HUES6 (cell line): ENCODE measurements at regions not wholly inside any gene's neighbourhood (a gene's known extent, or its start where the extent isn't known, plus 50 kb on each side); places are given as distances from the start of the nearest gene placed in this dataset.

Experiments
- H3K27ac ChIP-seq: 2 replicates; pipeline ENCODE4 v1.7.0; 2013; ENCODE audit warnings: low read depth, mild to moderate bottlenecking, low read length, inconsistent platforms
- H3K27me3 ChIP-seq: 2 replicates; pipeline ENCODE4 v1.6.1; 2013; ENCODE audit warnings: low read length; ENCODE audit not compliant: control insufficient read depth, insufficient read depth
- H3K36me3 ChIP-seq: 2 replicates; pipeline ENCODE4 v1.6.1; 2013; ENCODE audit warnings: low read length; ENCODE audit not compliant: control insufficient read depth, insufficient read depth
- H3K4me1 ChIP-seq: 2 replicates; pipeline ENCODE4 v1.6.1; 2013; ENCODE audit warnings: low read length; ENCODE audit not compliant: control insufficient read depth, insufficient read depth
- H3K4me3 ChIP-seq: 2 replicates; pipeline ENCODE4 v1.5.1; 2013; ENCODE audit warnings: low read depth, low read length
- H3K9ac ChIP-seq: one replicate; pipeline ENCODE4 v1.6.1; 2013; ENCODE audit warnings: mild to moderate bottlenecking, low read length
- H3K9me3 ChIP-seq: 2 replicates; pipeline ENCODE4 v1.6.1; 2013; ENCODE audit warnings: low read depth, low read length; ENCODE audit not compliant: control insufficient read depth, insufficient read depth

- H3K36me3 ChIP-seq = no peaks in the 10 kb centered on the region
- no peak overlapping the region for H3K27ac ChIP-seq
- H3K27me3 ChIP-seq = no peaks in the 10 kb centered on the region
- H3K4me3 ChIP-seq = no peak overlapping the region
- no peaks in the 10 kb centered on the region; the same call in 1 of the 2 replicates for H3K4me1 ChIP-seq
- H3K9ac ChIP-seq = no peak overlapping the region
- H3K9me3 ChIP-seq = no peaks in the 10 kb centered on the region
Measured at GRCh38 chr4:29565256-29565655, 1154.9 kb upstream of the PCDH7 start.

- no peaks in the 10 kb centered on the region for H3K36me3 ChIP-seq
- H3K4me3 ChIP-seq = no peak overlapping the region
- no peaks in the 10 kb centered on the region for H3K27me3 ChIP-seq
- no peak overlapping the region for H3K27ac ChIP-seq
- no peak overlapping the region for H3K9ac ChIP-seq
- no peaks in the 10 kb centered on the region for H3K9me3 ChIP-seq
- H3K4me1 ChIP-seq = no peaks in the 10 kb centered on the region; the same call in 1 of the 2 replicates
Measured at GRCh38 chr4:29566371-29566770, 1153.8 kb upstream of the PCDH7 start.

- Histone ChIP-seq H3K4me3 (no peak overlapping the region), H3K9ac (no peak overlapping the region), H3K9me3 (no peaks in the 10 kb centered on the region), H3K27ac (no peak overlapping the region), H3K36me3 (no peaks in the 10 kb centered on the region), H3K27me3 (no peaks in the 10 kb centered on the region), H3K4me1 (no peaks in the 10 kb centered on the region; the same call in 1 of the 2 replicates)
Measured at GRCh38 chr4:29571322-29571721, 1148.8 kb upstream of the PCDH7 start.

- Histone ChIP-seq H3K27me3 (no peaks in the 10 kb centered on the region), H3K4me1 (no peaks in the 10 kb centered on the region), H3K4me3 (no peak overlapping the region), H3K9me3 (no peaks in the 10 kb centered on the region), H3K9ac (no peak overlapping the region), H3K27ac (no peak overlapping the region), H3K36me3 (no peaks in the 10 kb centered on the region)
Measured at GRCh38 chr4:29578329-29578728, 1141.8 kb upstream of the PCDH7 start.

- no peak overlapping the region for H3K9ac ChIP-seq
- no peaks in the 10 kb centered on the region for H3K27me3 ChIP-seq
- H3K9me3 ChIP-seq = no peaks in the 10 kb centered on the region
- H3K36me3 ChIP-seq = no peaks in the 10 kb centered on the region
- no peak overlapping the region for H3K4me3 ChIP-seq
- H3K27ac ChIP-seq = no peak overlapping the region
- no peaks in the 10 kb centered on the region for H3K4me1 ChIP-seq
Measured at GRCh38 chr4:29581457-29581856, 1138.7 kb upstream of the PCDH7 start.

- Histone ChIP-seq H3K4me1 (no peaks in the 10 kb centered on the region), H3K27ac (no peak overlapping the region), H3K9ac (no peak overlapping the region), H3K27me3 (no peaks in the 10 kb centered on the region), H3K9me3 (0 out of 2 replicates have a peak, but pooled peaks cover 2% of the 10 kb centered on the region), H3K36me3 (no peaks in the 10 kb centered on the region), H3K4me3 (no peak overlapping the region)
Measured at GRCh38 chr4:29588617-29589016, 1131.6 kb upstream of the PCDH7 start.

- Histone ChIP-seq H3K9me3 (no peaks in the 10 kb centered on the region), H3K27me3 (no peaks in the 10 kb centered on the region), H3K4me1 (no peaks in the 10 kb centered on the region), H3K4me3 (no peak overlapping the region), H3K27ac (no peak overlapping the region), H3K36me3 (no peaks in the 10 kb centered on the region), H3K9ac (no peak overlapping the region)
Measured at GRCh38 chr4:29596228-29596627, 1123.9 kb upstream of the PCDH7 start.

GRCh38 chr4:29619168-29619567 is 1101.0 kb upstream of the PCDH7 start:
- H3K9me3 ChIP-seq = no peaks in the 10 kb centered on the region
- no peak overlapping the region for H3K9ac ChIP-seq
- H3K4me1 ChIP-seq = no peaks in the 10 kb centered on the region
- no peak overlapping the region for H3K4me3 ChIP-seq
- H3K27me3 ChIP-seq = no peaks in the 10 kb centered on the region
- H3K27ac ChIP-seq = no peak overlapping the region
- no peaks in the 10 kb centered on the region for H3K36me3 ChIP-seq

- H3K4me1 ChIP-seq = no peaks in the 10 kb centered on the region
- H3K36me3 ChIP-seq = no peaks in the 10 kb centered on the region
- H3K9ac ChIP-seq = no peak overlapping the region
- H3K27me3 ChIP-seq = no peaks in the 10 kb centered on the region
- no peak overlapping the region for H3K4me3 ChIP-seq
- H3K9me3 ChIP-seq = no peaks in the 10 kb centered on the region
- no peak overlapping the region for H3K27ac ChIP-seq
Measured at GRCh38 chr4:29632199-29632598, 1088.0 kb upstream of the PCDH7 start.

GRCh38 chr4:29636961-29637360 is 1083.2 kb upstream of the PCDH7 start:
- H3K27ac ChIP-seq = no peak overlapping the region
- H3K36me3 ChIP-seq = no peaks in the 10 kb centered on the region
- H3K4me3 ChIP-seq = no peak overlapping the region
- no peaks in the 10 kb centered on the region for H3K27me3 ChIP-seq
- no peaks in the 10 kb centered on the region for H3K9me3 ChIP-seq
- H3K4me1 ChIP-seq = no peaks in the 10 kb centered on the region
- no peak overlapping the region for H3K9ac ChIP-seq

GRCh38 chr4:29653221-29653620 is 1066.9 kb upstream of the PCDH7 start:
- H3K27me3 ChIP-seq = no peaks in the 10 kb centered on the region
- H3K36me3 ChIP-seq = no peaks in the 10 kb centered on the region
- H3K27ac ChIP-seq = no peak overlapping the region
- no peaks in the 10 kb centered on the region for H3K9me3 ChIP-seq
- H3K4me1 ChIP-seq = no peaks in the 10 kb centered on the region
- no peak overlapping the region for H3K4me3 ChIP-seq
- no peak overlapping the region for H3K9ac ChIP-seq

- no peak overlapping the region for H3K4me3 ChIP-seq
- H3K27me3 ChIP-seq = no peaks in the 10 kb centered on the region
- H3K9ac ChIP-seq = no peak overlapping the region
- H3K4me1 ChIP-seq = no peaks in the 10 kb centered on the region
- no peak overlapping the region for H3K27ac ChIP-seq
- no peaks in the 10 kb centered on the region for H3K36me3 ChIP-seq
- H3K9me3 ChIP-seq = no peaks in the 10 kb centered on the region
Measured at GRCh38 chr4:29680644-29681043, 1039.5 kb upstream of the PCDH7 start.
